Endothelial cell of umbilical vein (primary cell): ENCODE measurements at regions not wholly inside any gene's neighbourhood (a gene's known extent, or its start where the extent isn't known, plus 50 kb on each side); places are given as distances from the start of the nearest gene placed in this dataset.

Experiments used
- BruUV-seq: library from RNA; stranded (reverse); fragments of 400-500 nt; replicated peaks from 2 replicates; lab custom pipeline; 2021; lab: Mats Ljungman, UMichigan
- CTCF ChIA-PET: fragments of 300-600, 350-600 bp; sonication (Branson Sonifier 250); formaldehyde crosslinking; loops from one replicate; lab custom pipeline; 2021; ENCODE audit warnings: antibody characterized with exemption, inconsistent platforms; lab: Charles Lee
- POLR2A ChIA-PET: fragments of 300-600, 350-600 bp; sonication (Branson Sonifier 250); formaldehyde crosslinking; loops from one replicate; lab custom pipeline; 2021; ENCODE audit warnings: antibody characterized with exemption, inconsistent platforms; lab: Charles Lee
- DNase-seq: peaks from one replicate; pipeline ENCODE4 v3.0.0-alpha.2; 2011; ENCODE audit warnings: low read depth, low spot score
- FAIRE-seq: peaks from 2 replicates; lab custom pipeline; 2011; peaks lifted over from hg19 to GRCh38; lab: Jason Lieb, UNC
- H2AFZ ChIP-seq: 2 replicates; pipeline ENCODE4 v1.6.0; 2012; ENCODE audit warnings: low read depth, low read length, control low read depth, inconsistent platforms
- H3K27ac ChIP-seq: 2 replicates; pipeline ENCODE4 v1.5.1; 2011; ENCODE audit warnings: low read depth, mild to moderate bottlenecking, control low read depth, low read length, moderate library complexity; ENCODE audit not compliant: insufficient read depth
- H3K27me3 ChIP-seq, 2 experiments: 2 replicates each; pipeline versions ENCODE4 v1.6.0 to v1.6.1; 2011; ENCODE audit warnings: low read length in 2 of 2, mixed read lengths in 1 of 2; ENCODE audit not compliant: control insufficient read depth in 2 of 2, insufficient read depth in 2 of 2
- H3K36me3 ChIP-seq, 2 experiments: 2 replicates in 1 of 2; 3 replicates in 1 of 2; pipeline ENCODE4 v1.5.1; 2011; ENCODE audit warnings: low read length in 2 of 2, mild to moderate bottlenecking in 1 of 2, moderate library complexity in 1 of 2; ENCODE audit not compliant: control insufficient read depth in 2 of 2, insufficient read depth in 2 of 2; ENCODE audit errors: extremely low read depth in 1 of 2
- H3K4me1 ChIP-seq: 3 replicates; pipeline ENCODE4 v1.5.1; 2011; ENCODE audit warnings: mild to moderate bottlenecking, low read length; ENCODE audit not compliant: control insufficient read depth, insufficient read depth; ENCODE audit errors: extremely low read depth
- H3K4me2 ChIP-seq: 2 replicates; pipeline ENCODE4 v1.6.1; 2011; ENCODE audit warnings: low read length, control low read depth, mixed read lengths; ENCODE audit not compliant: insufficient read depth
- H3K4me3 ChIP-seq, 3 experiments: fragments of 200-600 bp in 1 of 3; sonication (generic), shearing (Covaris generic) in 1 of 3; replicated peaks in 1 of 3; 2 replicates each; pipeline ENCODE4 v1.5.1; 2011 to 2016; ENCODE audit warnings: control low read depth in 3 of 3, low read length in 3 of 3, mild to moderate bottlenecking in 2 of 3, inconsistent platforms in 1 of 3, low read depth in 1 of 3, moderate library complexity in 1 of 3; ENCODE audit not compliant: insufficient read depth in 1 of 3
- H3K79me2 ChIP-seq: 2 replicates; pipeline ENCODE4 v1.6.0; 2012; ENCODE audit warnings: low read length, inconsistent platforms; ENCODE audit not compliant: control insufficient read depth, insufficient read depth
- H3K9ac ChIP-seq: replicated peaks from 2 replicates; pipeline ENCODE3; 2011; ENCODE audit warnings: low read length, control low read depth; ENCODE audit not compliant: insufficient read depth; ENCODE audit errors: extremely low read depth
- H3K9me1 ChIP-seq: replicated peaks from 3 replicates; pipeline ENCODE4 v1.6.0; 2011; ENCODE audit warnings: mild to moderate bottlenecking, low read length; ENCODE audit not compliant: control insufficient read depth, insufficient read depth; ENCODE audit errors: extremely low read depth
- H3K9me3 ChIP-seq: replicated peaks from 2 replicates; pipeline ENCODE4 v1.5.1; 2012; ENCODE audit warnings: low read length, inconsistent platforms; ENCODE audit not compliant: control insufficient read depth, insufficient read depth
- H4K20me1 ChIP-seq: replicated peaks from 2 replicates; pipeline ENCODE3; 2011; ENCODE audit warnings: mild to moderate bottlenecking, low read length; ENCODE audit not compliant: control insufficient read depth, insufficient read depth; ENCODE audit errors: extremely low read depth
- EZH2 ChIP-seq: IDR thresholded peaks from 2 replicates; pipeline ENCODE4 v1.6.1; 2012; ENCODE audit warnings: borderline replicate concordance, low read depth, mild to moderate bottlenecking, moderate library complexity, low read length, inconsistent platforms; ENCODE audit not compliant: severe bottlenecking
- FOS ChIP-seq: IDR thresholded peaks from 2 replicates; pipeline ENCODE4 v1.6.1; 2011; ENCODE audit warnings: mild to moderate bottlenecking, low read length, moderate library complexity, borderline replicate concordance; ENCODE audit not compliant: insufficient read depth
- GATA2 ChIP-seq: IDR thresholded peaks from 2 replicates; pipeline ENCODE4 v1.7.0; 2011; ENCODE audit warnings: low read depth, mild to moderate bottlenecking, moderate library complexity, mixed read lengths, low read length; ENCODE audit not compliant: insufficient read length, insufficient read depth
- JUN ChIP-seq: IDR thresholded peaks from 2 replicates; pipeline ENCODE4 v1.6.1; 2011; ENCODE audit warnings: borderline replicate concordance, low read depth; ENCODE audit not compliant: insufficient read length, insufficient read depth
- MYC ChIP-seq: IDR thresholded peaks from one replicate; pipeline ENCODE4 v1.6.1; 2011; ENCODE audit warnings: mild to moderate bottlenecking, low read depth, low read length
- POLR2A ChIP-seq: IDR thresholded peaks from 2 replicates; pipeline ENCODE4 v1.6.1; 2012; ENCODE audit warnings: low read depth, mild to moderate bottlenecking, control low read depth, low read length
- POLR2AphosphoS5 ChIP-seq: IDR thresholded peaks from 2 replicates; pipeline ENCODE4 v1.6.1; 2012; ENCODE audit warnings: low read depth, mild to moderate bottlenecking, control low read depth, low read length, moderate library complexity; ENCODE audit not compliant: insufficient read depth
- dilution Hi-C: fragments of 300-500 bp; cut with MboI; formaldehyde crosslinking; loops from one replicate; pipeline ENCODE4 v1.15.0; 2019; ENCODE audit warnings: low sequenced_read_pairs; ENCODE audit not compliant: extremely low pct_ligation_motif_present
- intact Hi-C: fragments of 100-400 bp; cut with micrococcal nuclease; formaldehyde crosslinking; loops from one replicate; pipeline ENCODE4 v1.10.0; 2022
- TF ChIP-seq, protein P1 (sequence below), 2 donors: IDR thresholded peaks; 1 replicate in 1 of 2; 2 replicates in 1 of 2; pipeline ENCODE4 v1.5.1; 2011; ENCODE audit warnings: low read length in 2 of 2, mild to moderate bottlenecking in 2 of 2, moderate library complexity in 2 of 2, control low read depth in 1 of 2, inconsistent platforms in 1 of 2, low read depth in 1 of 2; ENCODE audit not compliant: insufficient read depth in 1 of 2; ENCODE audit errors: extremely low read depth in 1 of 2
- TF ChIP-seq, protein P2 (sequence below): IDR thresholded peaks from 2 replicates; pipeline ENCODE4 v1.6.1; 2011; ENCODE audit not compliant: insufficient read depth, insufficient read length

DNA sequence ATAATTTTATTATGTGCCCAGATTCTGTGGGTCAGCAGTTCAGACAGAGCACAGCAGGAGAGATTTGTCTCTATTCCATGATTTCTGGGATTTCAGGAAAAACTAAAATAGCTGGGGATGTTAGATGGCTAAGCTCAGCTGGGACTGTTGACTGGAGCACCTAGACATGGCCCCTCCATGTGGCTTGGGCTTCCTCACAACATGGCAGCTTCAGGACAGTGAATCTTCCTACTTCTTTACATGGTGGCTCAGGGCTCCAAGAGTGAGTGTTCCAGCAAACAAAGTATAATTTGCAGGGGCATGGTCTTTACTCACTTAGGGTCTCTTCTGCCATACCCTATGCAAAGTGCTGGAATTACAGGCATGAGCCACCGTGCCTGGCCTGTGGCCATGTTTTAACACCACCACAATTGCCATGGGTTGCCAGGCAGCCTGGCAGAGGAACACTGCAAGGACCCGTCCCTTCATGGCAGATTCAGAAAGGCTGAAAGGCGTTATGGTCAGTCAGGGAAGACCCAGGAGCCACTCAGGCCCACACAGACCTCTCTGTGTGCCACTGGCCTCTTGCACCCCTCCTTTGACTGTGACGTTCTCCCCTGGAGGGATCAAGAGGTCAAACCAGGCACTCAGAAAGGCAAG lies 50.8 kb upstream of the ZMIZ1 start:
- peaks cover 0 to 3% of the 10 kb centered on the region in 2 experiments for H3K27me3 ChIP-seq
- no peaks in the 10 kb centered on the region for H3K9me3 ChIP-seq
- no TSS peak for BruUV-seq
- no peak overlapping the region for H3K9ac ChIP-seq
- no peak for TF ChIP-seq FOS
- H3K79me2 ChIP-seq = no peaks in the 10 kb centered on the region
- intact Hi-C loops = no loop called here
- H3K4me2 ChIP-seq = no peak overlapping the region
- ChIA-PET CTCF (interaction anchor here (1.6 kb wide), 1 partner anchor 34 kb away, joined by 3 read pairs; no protein-coding TSS in a partner anchor), POLR2A (no interaction called here)
- H3K9me1 ChIP-seq = no peaks in the 10 kb centered on the region
- no peak overlapping the region for H3K4me3 ChIP-seq
- no peak overlapping the region for H3K27ac ChIP-seq
- dilution Hi-C loops = no loop called here
- FAIRE-seq = no peak
- H3K36me3 ChIP-seq = no peaks in the 10 kb centered on the region
- DNase-seq = no peak
- H2AFZ ChIP-seq = no peak overlapping the region
- H3K4me1 ChIP-seq = no peaks in the 10 kb centered on the region
- no peaks in the 10 kb centered on the region for H4K20me1 ChIP-seq

DNA sequence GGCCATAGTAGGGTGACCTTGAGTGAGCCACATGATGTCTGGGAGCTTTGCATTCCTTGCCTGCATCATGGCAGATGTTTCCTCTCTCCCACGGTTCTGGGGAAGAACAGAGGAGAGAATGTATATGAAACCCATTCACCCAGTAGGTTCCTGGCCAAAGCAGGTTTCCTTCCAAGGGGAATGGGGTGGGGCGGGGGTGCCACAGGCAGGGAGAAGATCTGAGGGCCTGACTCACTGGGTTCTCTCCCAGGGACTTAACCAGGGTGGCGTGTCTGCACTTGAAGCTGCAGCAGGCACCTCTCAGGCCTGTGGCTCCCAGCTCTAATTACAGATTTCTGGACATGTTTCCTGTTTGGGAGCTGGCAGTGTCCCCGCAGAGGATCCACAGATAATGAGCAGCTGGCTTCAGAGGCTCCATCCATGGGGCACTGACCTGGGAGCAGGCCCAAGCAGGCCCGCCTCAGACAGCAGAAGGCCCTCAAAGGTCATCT lies 50.2 kb upstream of the ZMIZ1 start:
- H3K9ac ChIP-seq = no peak overlapping the region
- dilution Hi-C loops = no loop called here
- CTCF ChIA-PET = interaction anchor here (1.6 kb wide), 1 partner anchor 33 kb away, joined by 3 read pairs; no protein-coding TSS in a partner anchor

More for the DNA sequence above, 50.2 kb upstream of the ZMIZ1 start:
- TF ChIP-seq, protein P1, sequence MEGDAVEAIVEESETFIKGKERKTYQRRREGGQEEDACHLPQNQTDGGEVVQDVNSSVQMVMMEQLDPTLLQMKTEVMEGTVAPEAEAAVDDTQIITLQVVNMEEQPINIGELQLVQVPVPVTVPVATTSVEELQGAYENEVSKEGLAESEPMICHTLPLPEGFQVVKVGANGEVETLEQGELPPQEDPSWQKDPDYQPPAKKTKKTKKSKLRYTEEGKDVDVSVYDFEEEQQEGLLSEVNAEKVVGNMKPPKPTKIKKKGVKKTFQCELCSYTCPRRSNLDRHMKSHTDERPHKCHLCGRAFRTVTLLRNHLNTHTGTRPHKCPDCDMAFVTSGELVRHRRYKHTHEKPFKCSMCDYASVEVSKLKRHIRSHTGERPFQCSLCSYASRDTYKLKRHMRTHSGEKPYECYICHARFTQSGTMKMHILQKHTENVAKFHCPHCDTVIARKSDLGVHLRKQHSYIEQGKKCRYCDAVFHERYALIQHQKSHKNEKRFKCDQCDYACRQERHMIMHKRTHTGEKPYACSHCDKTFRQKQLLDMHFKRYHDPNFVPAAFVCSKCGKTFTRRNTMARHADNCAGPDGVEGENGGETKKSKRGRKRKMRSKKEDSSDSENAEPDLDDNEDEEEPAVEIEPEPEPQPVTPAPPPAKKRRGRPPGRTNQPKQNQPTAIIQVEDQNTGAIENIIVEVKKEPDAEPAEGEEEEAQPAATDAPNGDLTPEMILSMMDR (IDR thresholded peaks at IDR 0.05; ENCODE audit: extremely low read depth in 1 of 2, insufficient read depth in 1 of 2, low read depth in 1 of 2, low read length in 2 of 2) = no peak
- TF ChIP-seq POLR2AphosphoS5 = no peak
- no peak for TF ChIP-seq FOS
- TF ChIP-seq JUN = no peak
- no peak for TF ChIP-seq GATA2
- no peak for TF ChIP-seq MYC
- TF ChIP-seq EZH2 = no peak
- TF ChIP-seq, protein P2, sequence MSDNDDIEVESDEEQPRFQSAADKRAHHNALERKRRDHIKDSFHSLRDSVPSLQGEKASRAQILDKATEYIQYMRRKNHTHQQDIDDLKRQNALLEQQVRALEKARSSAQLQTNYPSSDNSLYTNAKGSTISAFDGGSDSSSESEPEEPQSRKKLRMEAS = no peak
- TF ChIP-seq POLR2A = no peak
- no TSS peak for BruUV-seq
- Histone ChIP-seq H3K4me2 (no peak overlapping the region), H3K27ac (no peak overlapping the region), H4K20me1 (no peaks in the 10 kb centered on the region), H3K9me3 (no peaks in the 10 kb centered on the region), H3K79me2 (no peaks in the 10 kb centered on the region), H3K27me3 (peaks cover 0 to 3% of the 10 kb centered on the region in 2 experiments), H3K4me3 (no peak overlapping the region), H3K36me3 (no peaks in the 10 kb centered on the region), H3K9me1 (no peaks in the 10 kb centered on the region), H2AFZ (no peak overlapping the region), H3K4me1 (no peaks in the 10 kb centered on the region)
- POLR2A ChIA-PET = no interaction called here
- no peak for DNase-seq
- no peak for FAIRE-seq
- intact Hi-C loops = no loop called here
